ENCODE measurements at regions not wholly inside any gene's neighbourhood (a gene's known extent, or its start where the extent isn't known, plus 50 kb on each side); places are given as distances from the start of the nearest gene placed in this dataset.
A peak's percentile ranks its signal among the peaks of the same experiment; 100 is the strongest.

DNA sequence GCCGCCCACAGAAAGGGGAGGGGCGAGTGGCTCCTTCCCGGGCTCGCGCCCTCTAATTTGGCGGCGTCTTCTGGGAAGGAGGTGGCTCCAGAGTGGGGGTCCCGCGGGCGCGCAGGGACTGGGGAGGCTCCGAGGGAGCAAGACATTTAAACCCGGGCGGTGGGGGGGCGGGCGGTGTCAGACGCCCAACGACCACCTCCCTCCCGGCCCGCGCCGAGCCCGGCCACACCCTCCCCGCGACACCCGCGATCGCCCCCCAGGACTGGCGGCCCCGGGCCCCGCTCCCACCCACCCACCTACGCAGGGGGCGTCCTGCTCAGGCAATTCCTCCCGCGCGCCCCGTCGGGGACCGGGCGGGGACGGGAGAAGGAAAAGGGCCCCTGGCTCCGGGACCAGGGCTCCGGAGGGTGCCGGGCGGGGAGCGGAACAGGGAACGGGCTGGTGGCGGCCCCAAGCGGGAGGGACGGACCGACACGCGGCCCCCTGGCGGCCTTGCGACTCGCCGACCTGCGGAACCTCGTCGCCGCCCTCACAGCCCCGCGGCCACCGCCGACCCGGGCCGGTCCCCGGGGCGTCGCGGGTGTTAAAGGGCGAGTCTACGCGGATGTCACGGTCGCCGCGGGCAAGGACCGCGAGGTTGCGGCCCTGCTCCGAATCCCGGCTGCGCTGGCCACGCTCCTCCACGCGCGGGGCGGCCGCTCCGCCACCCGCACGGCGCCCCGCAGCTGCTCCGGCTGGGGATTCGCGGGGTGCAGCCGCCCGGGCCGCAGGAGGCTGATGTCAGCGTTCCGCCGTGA is 94.0 kb upstream of the FMN2 start:
- no peak for ATAC-seq
- DNase-seq = peak; percentile 10

DNA sequence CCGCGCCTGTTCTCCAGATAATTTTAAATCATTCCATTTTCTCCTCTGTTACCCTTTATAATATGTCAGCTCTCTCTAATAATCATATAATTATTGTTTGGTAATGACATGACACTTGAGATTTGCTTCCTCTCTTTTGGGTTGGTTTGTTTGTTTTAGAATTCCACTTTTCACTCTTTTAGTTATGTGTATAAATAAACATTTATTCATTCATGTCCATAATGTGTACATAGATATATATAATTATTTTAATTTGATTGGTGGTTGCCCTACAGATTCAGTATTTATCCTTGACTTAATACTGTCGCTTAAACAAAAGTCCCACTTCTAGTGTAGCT is 93.4 kb upstream of the FMN2 start:
- ATAC-seq (no peak), DNase-seq (no peak)

DNA sequence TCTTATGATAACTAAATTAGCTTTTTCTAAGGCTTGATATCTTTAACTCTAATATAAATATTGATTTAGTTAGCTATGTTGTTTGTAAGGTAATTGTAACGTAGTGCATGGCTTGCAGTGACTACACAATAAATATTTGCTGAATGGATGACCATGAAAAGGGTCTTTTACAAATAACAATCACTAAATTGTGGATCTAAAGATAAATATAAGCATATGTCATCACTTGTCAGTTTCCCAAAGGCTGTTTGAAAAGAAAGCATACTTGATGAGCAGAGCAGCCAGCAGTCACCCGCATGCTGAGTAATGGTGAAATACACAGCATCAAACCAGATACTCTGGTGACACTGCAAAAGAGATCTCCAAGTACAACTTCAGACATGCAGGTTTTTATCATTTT is 92.5 kb upstream of the FMN2 start:
- no peak for DNase-seq
- ATAC-seq = no peak

DNA sequence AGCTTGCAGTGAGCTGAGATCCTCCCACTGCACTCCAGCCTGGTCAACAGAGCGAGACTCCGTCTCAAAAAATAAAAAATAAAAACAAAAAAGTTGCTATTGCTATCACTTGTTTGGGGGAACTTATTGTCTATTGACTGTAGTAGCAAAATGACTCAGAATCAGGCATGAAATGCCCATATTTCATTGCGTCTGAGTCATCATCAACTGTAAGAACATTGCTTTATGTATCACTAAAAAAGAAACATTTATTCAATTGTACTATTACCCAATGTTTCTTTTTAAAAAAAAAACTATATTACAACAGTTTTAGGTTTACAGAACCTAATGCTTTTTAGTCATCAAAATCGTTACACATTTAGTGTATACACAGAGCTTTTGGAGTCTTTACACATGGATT is 91.0 kb upstream of the FMN2 start:
- ATAC-seq = no peak
- DNase-seq = no peak

DNA sequence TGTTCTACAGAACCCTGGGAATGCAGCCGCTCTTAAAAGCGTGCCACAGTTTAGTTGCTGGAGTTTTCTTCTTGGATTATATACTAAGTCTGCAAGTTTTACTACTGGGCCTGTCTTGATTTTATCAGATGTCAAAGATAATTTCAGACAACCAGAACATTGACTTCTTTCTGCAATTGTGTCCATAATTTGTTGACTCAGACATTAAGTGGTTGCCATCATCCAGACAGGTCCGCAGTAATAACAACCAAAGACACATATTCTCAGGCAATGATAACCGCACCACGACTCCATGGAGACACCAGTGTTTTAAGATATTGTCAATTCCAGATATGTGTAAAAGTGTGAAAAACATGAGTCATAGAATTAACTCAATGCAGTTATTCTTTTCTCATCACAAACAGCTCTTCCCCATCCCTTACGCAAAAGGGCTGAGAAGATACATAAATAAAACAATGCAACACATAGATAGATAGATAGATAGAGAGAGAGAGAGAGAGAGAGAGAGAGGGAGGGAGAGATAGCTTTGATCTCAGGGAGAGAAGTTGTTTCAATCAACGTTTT is 90.4 kb upstream of the FMN2 start:
- DNase-seq = no peak
- no peak for ATAC-seq

DNA sequence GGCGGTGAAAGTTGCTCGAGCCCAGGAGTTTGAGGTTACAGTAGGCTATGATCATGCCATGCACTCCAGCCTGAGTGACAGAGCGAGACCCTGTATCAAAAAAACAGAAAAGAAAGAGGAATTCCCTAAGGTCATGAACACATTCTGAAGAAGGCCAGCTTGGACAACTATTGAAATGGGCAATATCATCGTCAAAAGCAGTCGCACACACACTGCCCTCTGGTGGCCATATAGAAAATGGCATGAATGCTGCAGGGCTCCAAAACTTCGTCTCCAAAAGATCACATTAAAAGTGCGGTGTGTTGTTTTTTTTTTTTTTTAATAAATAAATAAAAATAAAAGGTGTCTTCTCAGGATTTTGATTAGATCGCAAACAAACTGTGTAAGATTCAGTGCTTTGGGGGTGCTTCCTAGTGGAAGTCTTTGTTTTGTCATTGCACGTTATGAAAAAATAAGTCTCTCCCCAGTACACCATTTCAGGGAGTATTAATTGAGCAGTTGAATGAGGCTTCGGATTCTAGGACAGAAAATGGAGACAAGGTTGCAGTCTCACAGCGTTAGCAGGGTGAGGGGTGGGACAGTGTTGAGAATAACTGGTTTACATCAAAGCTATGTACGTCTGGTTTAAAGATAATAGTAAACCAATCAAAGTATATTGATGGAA is 87.5 kb upstream of the FMN2 start:
- no peak for ATAC-seq
- DNase-seq = peak; percentile 23

DNA sequence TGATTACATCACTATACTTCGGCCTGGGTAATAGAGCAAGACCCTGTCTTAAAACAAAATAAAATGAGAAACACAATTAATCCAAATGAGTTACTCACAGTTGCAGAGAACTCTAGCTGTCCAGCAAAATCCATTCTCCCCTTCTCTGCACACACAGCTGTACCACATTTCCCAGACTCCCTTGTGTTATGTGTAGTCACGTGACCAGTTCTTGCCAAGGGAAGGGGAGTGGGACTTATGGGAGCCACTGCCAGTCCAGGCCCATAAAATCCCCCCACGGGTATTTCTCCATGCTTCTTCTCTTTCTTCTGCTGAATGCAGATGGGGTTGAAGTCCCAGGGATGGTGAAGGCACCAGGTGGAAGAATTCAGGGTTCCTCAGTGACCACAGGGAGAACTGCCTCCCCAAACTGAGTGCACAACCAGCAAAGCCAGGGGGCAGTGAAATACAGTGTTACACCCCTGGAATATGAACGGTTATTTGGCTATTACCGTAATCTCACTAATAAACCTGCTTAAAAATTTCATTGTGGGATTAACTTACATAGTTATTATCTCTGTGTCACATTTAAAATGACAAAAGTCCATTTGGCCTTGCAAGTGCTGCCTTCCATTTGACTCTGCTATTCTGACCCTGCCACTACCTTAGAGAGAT is 85.6 kb upstream of the FMN2 start:
- no peak for DNase-seq
- ATAC-seq = no peak

DNA sequence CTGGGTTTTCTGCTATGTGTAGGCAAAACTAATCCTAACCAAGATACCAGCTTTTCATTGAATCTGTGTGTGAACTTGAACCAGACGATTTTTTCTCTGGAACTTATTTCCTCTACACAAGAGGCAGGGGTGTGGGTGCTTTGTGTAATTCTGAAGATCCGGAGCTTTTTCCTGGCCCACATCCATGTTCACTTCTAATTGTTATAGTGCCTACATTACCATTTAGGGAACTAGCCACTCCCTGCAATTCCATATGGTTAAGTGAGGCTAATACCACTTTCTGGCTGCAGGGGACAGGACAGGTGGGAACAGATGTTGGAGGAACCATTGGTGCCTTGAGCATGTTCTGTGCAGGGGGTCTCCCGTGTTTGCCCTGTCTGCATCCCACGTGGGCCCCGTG is 83.4 kb upstream of the FMN2 start:
- DNase-seq (no peak), ATAC-seq (peak; percentile 32)

DNA sequence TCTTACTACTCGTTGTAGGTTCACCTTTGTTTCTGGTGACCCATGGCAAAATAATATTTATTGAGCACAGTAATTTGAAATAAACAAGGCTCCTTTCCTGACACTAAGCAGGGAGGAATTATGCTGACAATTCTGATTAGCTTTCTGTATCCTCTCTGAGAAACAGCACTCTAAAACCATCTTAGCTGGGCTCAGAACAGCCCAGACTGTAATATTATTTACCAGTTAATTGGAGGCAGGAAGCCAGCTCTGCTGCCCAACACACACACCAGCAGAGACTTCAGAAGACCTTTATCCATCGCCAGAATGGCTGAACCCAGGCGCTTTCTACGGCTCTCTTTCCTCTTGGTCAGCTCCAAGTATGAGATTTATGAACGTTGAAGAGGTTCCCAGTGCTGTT is 77.6 kb upstream of the FMN2 start:
- ATAC-seq (no peak), DNase-seq (no peak)

DNA sequence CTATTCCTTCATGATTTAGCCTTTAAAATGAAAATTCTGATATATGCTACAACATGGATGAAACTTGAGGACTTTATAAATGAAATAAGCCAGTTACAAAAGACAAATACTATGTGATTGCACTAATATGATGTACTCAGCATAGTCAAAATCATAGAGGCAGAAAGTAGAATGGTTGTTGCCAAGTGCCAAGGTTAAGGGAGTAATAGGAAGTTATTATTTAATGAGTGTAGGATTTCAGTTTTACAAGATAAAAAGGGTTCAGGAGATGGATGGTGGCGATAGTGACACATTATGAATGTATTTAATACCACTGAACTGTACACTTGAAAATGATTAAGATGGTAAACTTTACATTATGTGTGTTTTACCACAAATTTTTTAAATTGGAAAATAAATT is 73.1 kb upstream of the FMN2 start:
- DNase-seq = no peak
- no peak for ATAC-seq

DNA sequence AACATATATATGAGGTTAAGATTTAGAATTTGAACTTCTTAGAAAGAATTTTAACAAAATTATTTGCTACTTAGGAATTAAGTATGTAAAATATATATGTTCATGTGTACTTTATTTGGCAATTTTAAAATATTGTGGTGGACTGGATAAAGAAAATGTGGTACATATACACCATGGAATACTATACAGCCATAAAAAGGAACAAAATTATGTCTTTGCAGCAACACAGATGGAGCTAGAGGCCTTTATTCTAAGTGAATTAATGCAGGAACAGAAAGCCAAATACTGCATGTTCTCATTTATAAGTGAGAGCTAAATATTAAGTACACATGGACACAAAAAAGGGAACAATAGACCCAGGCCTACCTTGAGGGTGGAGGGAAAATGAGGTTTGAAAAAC is 72.2 kb upstream of the FMN2 start:
- ATAC-seq (no peak), DNase-seq (no peak)

DNA sequence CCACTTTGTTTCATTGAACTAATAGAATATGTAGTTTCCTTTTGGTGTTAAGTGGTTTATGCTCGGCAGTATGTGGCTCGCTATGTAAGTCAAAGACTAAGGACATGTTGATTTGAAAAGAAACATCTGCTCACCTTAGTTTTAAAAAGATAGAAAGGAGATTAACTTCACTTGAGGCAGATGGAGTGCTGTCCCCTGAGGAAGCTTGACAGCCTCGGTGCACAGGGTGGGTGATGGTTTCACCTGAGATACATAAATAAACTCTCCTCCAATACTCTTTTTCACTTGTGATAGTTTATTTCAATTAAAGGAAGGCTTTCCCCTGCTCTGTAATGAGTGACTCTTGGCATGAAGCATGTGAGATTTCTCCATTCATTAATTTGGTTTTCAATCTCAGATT is 70.8 kb upstream of the FMN2 start:
- no peak for DNase-seq

DNA sequence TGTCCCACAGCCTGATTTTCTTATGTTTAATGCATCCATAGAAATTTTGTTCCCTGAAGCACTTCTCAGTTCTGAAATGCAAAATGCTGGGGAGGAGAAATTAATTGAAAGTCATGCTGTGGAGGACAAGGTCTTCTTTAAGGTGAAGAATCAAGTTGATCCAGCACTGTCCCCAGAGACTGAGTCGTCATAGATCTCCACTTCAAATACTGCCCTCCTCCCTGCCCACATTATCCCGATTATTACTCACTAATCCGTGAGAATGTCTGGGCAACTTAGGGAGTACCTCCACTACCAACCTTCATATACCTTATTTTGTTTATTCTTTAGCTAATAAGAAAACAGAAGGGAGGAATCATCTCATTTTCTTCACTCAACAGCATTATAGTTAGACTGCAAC is 70.0 kb upstream of the FMN2 start:
- DNase-seq (no peak), ATAC-seq (no peak)

More for the DNA sequence above, 70.8 kb upstream of the FMN2 start:
- ATAC-seq = no peak

DNA sequence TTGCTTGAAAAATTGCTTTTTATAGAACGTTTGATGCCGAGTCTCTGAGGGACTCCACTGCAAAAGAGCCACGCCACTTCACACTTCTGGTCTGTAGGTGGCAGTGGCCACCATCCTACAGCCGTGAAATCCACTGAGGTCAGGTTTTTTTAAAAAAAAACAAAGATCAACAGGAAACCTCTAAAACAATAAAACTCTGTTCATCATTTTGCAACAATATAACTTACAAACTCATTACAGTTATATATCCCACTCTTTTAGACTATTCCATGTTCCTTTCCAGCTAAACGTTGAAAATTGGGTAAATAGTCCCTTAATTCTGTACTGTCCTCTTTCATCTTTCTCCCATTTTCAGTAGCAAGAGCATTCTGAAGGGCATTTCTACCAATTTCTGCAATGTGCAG is 64.6 kb upstream of the FMN2 start:
- ATAC-seq (no peak), DNase-seq (peak; percentile 6)

DNA sequence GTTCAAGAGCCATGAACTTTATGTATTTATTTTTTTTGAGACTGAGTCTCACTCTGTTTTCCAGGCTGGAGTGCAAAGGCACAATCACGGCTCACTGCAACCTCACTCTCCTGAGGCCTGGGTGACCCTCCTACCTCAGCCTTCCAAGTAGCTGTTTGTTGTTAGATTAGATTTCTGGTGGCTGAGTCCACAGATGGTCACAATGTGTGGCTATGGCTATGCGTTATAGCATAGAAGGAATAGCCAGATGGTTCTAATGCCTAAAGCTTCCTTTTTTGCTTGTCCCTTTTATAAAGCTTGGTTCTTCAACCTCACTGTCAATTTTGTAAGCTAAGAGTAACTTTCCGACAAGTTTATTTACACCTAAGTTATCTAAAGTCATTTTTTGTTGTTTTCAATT is 62.3 kb upstream of the FMN2 start:
- ATAC-seq (no peak), DNase-seq (no peak)

DNA sequence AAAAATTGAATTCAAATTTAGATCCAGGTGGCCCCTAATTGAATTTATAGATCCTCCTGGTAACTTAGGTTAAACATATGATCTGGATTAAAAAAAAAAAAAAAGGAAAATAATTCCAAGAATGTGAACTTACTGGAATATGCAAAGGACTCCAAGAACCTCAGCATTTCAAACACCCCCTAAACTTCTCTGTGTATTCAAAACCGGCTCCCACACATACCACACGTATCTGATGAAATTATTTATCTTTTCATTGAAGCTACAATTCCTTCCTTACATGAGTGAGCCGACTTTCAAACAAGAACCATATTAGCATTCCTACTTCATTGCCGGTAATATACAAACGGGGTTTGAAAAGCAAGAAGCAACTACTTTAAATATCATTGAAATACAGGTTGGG is 61.4 kb upstream of the FMN2 start:
- ATAC-seq (no peak), DNase-seq (no peak)

DNA sequence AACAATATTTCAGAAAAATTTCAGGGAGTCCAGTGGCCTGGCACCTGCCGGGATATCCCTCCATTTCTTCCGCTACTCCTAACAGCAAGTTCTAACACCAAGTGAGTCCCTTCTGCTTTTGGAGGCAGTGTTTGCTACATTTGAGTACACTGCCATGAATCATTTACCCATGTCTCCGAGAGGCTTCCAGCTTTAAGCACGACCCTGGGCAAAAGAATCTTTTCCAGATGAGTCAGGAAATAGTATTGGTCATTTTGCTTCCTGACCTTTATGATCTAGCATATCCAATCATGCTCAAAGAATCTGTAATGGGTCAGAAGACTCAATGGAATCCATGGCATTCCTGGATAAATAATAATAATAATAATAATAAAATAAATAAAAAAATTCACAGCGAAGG is 60.7 kb upstream of the FMN2 start:
- ATAC-seq = no peak
- no peak for DNase-seq

DNA sequence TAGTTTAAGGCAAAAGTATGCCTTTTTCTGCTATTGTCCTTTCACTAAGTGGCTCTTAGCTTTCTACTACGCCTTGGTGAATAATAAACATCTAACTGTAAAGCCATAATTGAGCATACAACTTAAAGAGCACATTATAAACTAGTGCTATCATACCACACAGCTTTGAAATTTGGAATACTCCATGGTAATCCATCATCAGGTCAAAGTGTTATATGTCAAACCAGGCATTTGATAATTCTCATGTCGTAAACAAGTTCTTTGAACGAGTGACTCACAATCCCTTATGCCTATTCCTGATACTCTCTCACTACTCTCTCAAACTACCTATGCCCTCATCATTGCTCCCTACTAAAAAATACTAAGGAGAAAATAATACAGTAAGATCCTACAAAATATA is 60.3 kb upstream of the FMN2 start:
- no peak for DNase-seq

DNA sequence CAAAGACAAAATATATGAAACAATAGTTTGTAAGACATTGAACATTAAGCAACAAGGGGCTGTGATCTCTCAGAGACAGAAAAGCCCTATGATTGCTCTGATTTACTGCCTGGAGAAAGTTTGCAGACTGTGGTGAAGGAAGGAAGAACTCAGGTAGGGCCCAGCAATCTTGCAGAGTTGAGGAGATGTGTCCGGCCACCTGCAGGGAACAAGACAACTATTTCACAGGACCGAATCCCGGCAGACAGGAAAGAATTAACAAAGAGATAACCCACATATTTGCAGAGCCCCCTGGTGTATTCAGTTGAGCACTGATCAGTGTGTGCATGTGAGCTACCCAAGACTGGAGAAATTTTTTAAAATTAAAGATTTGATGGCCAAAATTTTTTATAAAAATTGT is 58.3 kb upstream of the FMN2 start:
- DNase-seq = no peak
- ATAC-seq = no peak

More for the DNA sequence above, 60.3 kb upstream of the FMN2 start:
- no peak for ATAC-seq

DNA sequence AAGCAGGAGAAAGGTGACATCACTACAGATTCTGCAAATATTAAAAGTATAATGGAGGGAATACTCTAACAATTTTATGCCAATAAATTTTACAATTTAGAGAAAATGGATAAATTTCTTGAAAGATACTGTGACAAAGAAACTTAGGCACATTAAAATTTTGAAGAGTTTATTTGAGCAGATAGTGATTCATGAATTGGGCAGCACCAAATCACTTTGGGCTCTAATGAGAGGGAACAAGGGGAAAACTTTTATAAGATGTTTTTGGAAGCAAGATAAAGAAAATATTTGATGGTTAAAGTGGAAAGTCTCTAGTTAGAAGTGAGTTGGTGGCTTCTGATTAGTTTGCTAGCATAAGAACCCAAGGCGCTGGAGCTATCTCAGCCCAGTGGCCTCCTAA is 55.2 kb upstream of the FMN2 start:
- no peak for DNase-seq
- ATAC-seq = no peak
